Nephron (organoid): ENCODE measurements at regions not wholly inside any gene's neighbourhood (a gene's known extent, or its start where the extent isn't known, plus 50 kb on each side); places are given as distances from the start of the nearest gene placed in this dataset.

Source experiments
- H3K27ac Mint-ChIP-seq, 3 experiments: 2 replicates each; pipeline ENCODE4 v1.8.0; 2020; ENCODE audit warnings: mixed read lengths in 3 of 3, mild to moderate bottlenecking in 2 of 3, moderate library complexity in 1 of 3
- H3K27me3 Mint-ChIP-seq: 2 replicates; pipeline ENCODE4 v1.8.0; 2021; ENCODE audit warnings: low read depth, mild to moderate bottlenecking, moderate library complexity, mixed read lengths
- H3K36me3 Mint-ChIP-seq: 2 replicates; pipeline ENCODE4 v1.8.0; 2020; ENCODE audit warnings: low read depth, mixed read lengths
- H3K4me1 Mint-ChIP-seq: 2 replicates; pipeline ENCODE4 v1.8.0; 2020; ENCODE audit warnings: mixed read lengths
- H3K4me3 Mint-ChIP-seq, 3 experiments: 2 replicates each; pipeline ENCODE4 v1.8.0; 2020; ENCODE audit warnings: mild to moderate bottlenecking in 3 of 3, mixed read lengths in 3 of 3, moderate library complexity in 2 of 3
- H3K9me3 Mint-ChIP-seq: 2 replicates; pipeline ENCODE4 v1.8.0; 2020; ENCODE audit warnings: mixed read lengths
- CTCF ChIP-seq, 3 experiments: fragments of 200-600 bp; sonication (generic); IDR thresholded peaks; one replicate each; pipeline ENCODE4 v1.5.0; 2021; ENCODE audit warnings: antibody characterized with exemption in 3 of 3; ENCODE audit not compliant: unreplicated experiment in 3 of 3

GRCh38 chr13:83622422-83622784, 259.9 kb downstream of the SLITRK1 start:
- no peak overlapping the region for H3K27ac Mint-ChIP-seq
- no peaks in the 10 kb centered on the region for H3K4me1 Mint-ChIP-seq
- no peaks in the 10 kb centered on the region for H3K9me3 Mint-ChIP-seq
- no peaks in the 10 kb centered on the region for H3K27me3 Mint-ChIP-seq
- no peaks in the 10 kb centered on the region for H3K36me3 Mint-ChIP-seq
- no peak overlapping the region for H3K4me3 Mint-ChIP-seq
- TF ChIP-seq CTCF (IDR thresholded peaks at IDR 0.05; ENCODE audit: unreplicated experiment in 3 of 3), result no peak

- no peak overlapping the region for H3K4me3 Mint-ChIP-seq
- H3K36me3 Mint-ChIP-seq, result no peaks in the 10 kb centered on the region
- TF ChIP-seq CTCF (IDR thresholded peaks at IDR 0.05; ENCODE audit: unreplicated experiment in 3 of 3), result no peak
- no peaks in the 10 kb centered on the region for H3K27me3 Mint-ChIP-seq
- no peaks in the 10 kb centered on the region for H3K4me1 Mint-ChIP-seq
- no peak overlapping the region for H3K27ac Mint-ChIP-seq
- no peaks in the 10 kb centered on the region for H3K9me3 Mint-ChIP-seq
These were observed 260.4 kb downstream of the SLITRK1 start for GRCh38 chr13:83621765-83622421.

- no peaks in the 10 kb centered on the region for H3K27me3 Mint-ChIP-seq
- no peaks in the 10 kb centered on the region for H3K36me3 Mint-ChIP-seq
- no peak overlapping the region for H3K27ac Mint-ChIP-seq
- no peak overlapping the region for H3K4me3 Mint-ChIP-seq
- no peaks in the 10 kb centered on the region for H3K9me3 Mint-ChIP-seq
- no peak for TF ChIP-seq CTCF (IDR thresholded peaks at IDR 0.05; ENCODE audit: unreplicated experiment in 3 of 3)
- no peaks in the 10 kb centered on the region for H3K4me1 Mint-ChIP-seq
These were observed 261.6 kb downstream of the SLITRK1 start for GRCh38 chr13:83620530-83621220.

GRCh38 chr13:83618966-83619365, 263.3 kb downstream of the SLITRK1 start:
- Mint-ChIP-seq H3K27me3 (no peaks in the 10 kb centered on the region), H3K27ac (no peak overlapping the region), H3K9me3 (peaks cover 5% of the 10 kb centered on the region), H3K4me1 (no peaks in the 10 kb centered on the region), H3K4me3 (no peak overlapping the region), H3K36me3 (no peaks in the 10 kb centered on the region)
- no peak for TF ChIP-seq CTCF (IDR thresholded peaks at IDR 0.05; ENCODE audit: unreplicated experiment in 3 of 3)

GRCh38 chr13:83613524-83613923, 268.8 kb downstream of the SLITRK1 start:
- peaks cover 14% of the 10 kb centered on the region for H3K9me3 Mint-ChIP-seq
- no peaks in the 10 kb centered on the region for H3K4me1 Mint-ChIP-seq
- TF ChIP-seq CTCF (IDR thresholded peaks at IDR 0.05; ENCODE audit: unreplicated experiment in 3 of 3), result no peak
- no peaks in the 10 kb centered on the region for H3K27me3 Mint-ChIP-seq
- no peak overlapping the region for H3K27ac Mint-ChIP-seq
- H3K36me3 Mint-ChIP-seq, result no peaks in the 10 kb centered on the region
- no peak overlapping the region for H3K4me3 Mint-ChIP-seq

- Mint-ChIP-seq H3K27me3 (no peaks in the 10 kb centered on the region), H3K4me1 (no peaks in the 10 kb centered on the region), H3K4me3 (no peak overlapping the region), H3K9me3 (no peaks in the 10 kb centered on the region), H3K27ac (no peak overlapping the region), H3K36me3 (no peaks in the 10 kb centered on the region)
- TF ChIP-seq CTCF (IDR thresholded peaks at IDR 0.05; ENCODE audit: unreplicated experiment in 3 of 3), result no peak
These were observed 280.7 kb downstream of the SLITRK1 start for GRCh38 chr13:83601539-83601938.
